ENCODE measurements at regions not wholly inside any gene's neighbourhood (a gene's known extent, or its start where the extent isn't known, plus 50 kb on each side); places are given as distances from the start of the nearest gene placed in this dataset.

DNA sequence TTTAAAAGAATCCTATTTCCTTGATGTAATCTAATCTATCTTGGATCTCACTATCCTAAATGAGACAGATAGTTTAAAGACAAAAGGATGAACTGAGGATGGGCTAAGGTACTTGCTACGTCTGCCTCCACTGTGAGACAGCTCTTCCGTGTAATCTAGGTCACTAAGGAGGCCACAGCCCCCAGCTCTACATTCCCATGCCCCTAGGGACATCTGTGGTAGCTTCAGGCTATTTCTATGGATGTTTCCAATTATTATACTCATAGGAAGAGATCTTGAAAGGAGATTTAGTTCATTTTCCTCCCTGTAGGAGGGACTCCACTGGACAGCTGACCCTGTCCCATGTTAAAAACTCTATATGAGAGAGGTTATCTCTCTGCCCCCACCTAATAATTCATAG lies 140.8 kb upstream of the TRPC5 start (continued):
- no peak for TF ChIP-seq TSHZ2 (CRISPR knock-in tag; IDR thresholded peaks at IDR 0.05)

- TF ChIP-seq ZC3H10 (CRISPR knock-in tag; IDR thresholded peaks at IDR 0.05) (no peak), ZNF70 (CRISPR knock-in tag; IDR thresholded peaks at IDR 0.05) (no peak), PATZ1 (CRISPR knock-in tag; IDR thresholded peaks at IDR 0.05; ENCODE audit: borderline replicate concordance) (no peak), ZFP30 (CRISPR knock-in tag; IDR thresholded peaks at IDR 0.05) (no peak), RARB (CRISPR knock-in tag; IDR thresholded peaks at IDR 0.05) (no peak), SNAI2 (CRISPR knock-in tag; IDR thresholded peaks at IDR 0.05) (no peak), GLIS3 (CRISPR knock-in tag; IDR thresholded peaks at IDR 0.05) (no peak), ARNTL (CRISPR knock-in tag; IDR thresholded peaks at IDR 0.05; ENCODE audit: borderline replicate concordance, low read depth) (no peak), TCF4 (CRISPR knock-in tag; IDR thresholded peaks at IDR 0.05; ENCODE audit: borderline replicate concordance) (no peak), ESRRG (CRISPR knock-in tag; IDR thresholded peaks at IDR 0.05) (no peak), ISL1 (CRISPR knock-in tag; IDR thresholded peaks at IDR 0.05) (no peak), POU6F1 (CRISPR knock-in tag; IDR thresholded peaks at IDR 0.05; ENCODE audit: borderline replicate concordance, low read depth) (no peak), PPARA (CRISPR knock-in tag; IDR thresholded peaks at IDR 0.05; ENCODE audit: borderline replicate concordance) (no peak), TSHZ2 (CRISPR knock-in tag; IDR thresholded peaks at IDR 0.05) (no peak), BACH2 (CRISPR knock-in tag; IDR thresholded peaks at IDR 0.05; ENCODE audit: borderline replicate concordance) (no peak), ZFP3 (CRISPR knock-in tag; IDR thresholded peaks at IDR 0.05) (no peak), TOX (CRISPR knock-in tag; IDR thresholded peaks at IDR 0.05; ENCODE audit: borderline replicate concordance) (no peak)
- TF ChIP-seq, protein P1, sequence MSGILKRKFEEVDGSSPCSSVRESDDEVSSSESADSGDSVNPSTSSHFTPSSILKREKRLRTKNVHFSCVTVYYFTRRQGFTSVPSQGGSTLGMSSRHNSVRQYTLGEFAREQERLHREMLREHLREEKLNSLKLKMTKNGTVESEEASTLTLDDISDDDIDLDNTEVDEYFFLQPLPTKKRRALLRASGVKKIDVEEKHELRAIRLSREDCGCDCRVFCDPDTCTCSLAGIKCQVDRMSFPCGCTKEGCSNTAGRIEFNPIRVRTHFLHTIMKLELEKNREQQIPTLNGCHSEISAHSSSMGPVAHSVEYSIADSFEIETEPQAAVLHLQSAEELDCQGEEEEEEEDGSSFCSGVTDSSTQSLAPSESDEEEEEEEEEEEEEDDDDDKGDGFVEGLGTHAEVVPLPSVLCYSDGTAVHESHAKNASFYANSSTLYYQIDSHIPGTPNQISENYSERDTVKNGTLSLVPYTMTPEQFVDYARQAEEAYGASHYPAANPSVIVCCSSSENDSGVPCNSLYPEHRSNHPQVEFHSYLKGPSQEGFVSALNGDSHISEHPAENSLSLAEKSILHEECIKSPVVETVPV (CRISPR knock-in tag; IDR thresholded peaks at IDR 0.05) = no peak
- TF ChIP-seq, protein P2, sequence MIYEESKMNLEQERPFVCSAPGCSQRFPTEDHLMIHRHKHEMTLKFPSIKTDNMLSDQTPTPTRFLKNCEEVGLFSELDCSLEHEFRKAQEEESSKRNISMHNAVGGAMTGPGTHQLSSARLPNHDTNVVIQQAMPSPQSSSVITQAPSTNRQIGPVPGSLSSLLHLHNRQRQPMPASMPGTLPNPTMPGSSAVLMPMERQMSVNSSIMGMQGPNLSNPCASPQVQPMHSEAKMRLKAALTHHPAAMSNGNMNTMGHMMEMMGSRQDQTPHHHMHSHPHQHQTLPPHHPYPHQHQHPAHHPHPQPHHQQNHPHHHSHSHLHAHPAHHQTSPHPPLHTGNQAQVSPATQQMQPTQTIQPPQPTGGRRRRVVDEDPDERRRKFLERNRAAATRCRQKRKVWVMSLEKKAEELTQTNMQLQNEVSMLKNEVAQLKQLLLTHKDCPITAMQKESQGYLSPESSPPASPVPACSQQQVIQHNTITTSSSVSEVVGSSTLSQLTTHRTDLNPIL (CRISPR knock-in tag; IDR thresholded peaks at IDR 0.05; ENCODE audit: low read depth) = no peak
- no peak for ATAC-seq
These were observed 135.8 kb upstream of the TRPC5 start for GRCh38 chrX:112218388-112218787.

All from SK-N-SH treated with all-trans-retinoic acid at 6 μM for 48 hours (cell line).